LHCN-M2 (cell line): ENCODE measurements at regions not wholly inside any gene's neighbourhood (a gene's known extent, or its start where the extent isn't known, plus 50 kb on each side); places are given as distances from the start of the nearest gene placed in this dataset.

Experiments used
- DNase-seq: peaks from one replicate; pipeline ENCODE4 v3.0.0-alpha.2; 2012; ENCODE audit warnings: low read depth

GRCh38 chr2:19300961-19301360 lies 57.5 kb downstream of the OSR1 start:
- DNase-seq, result no peak

DNA sequence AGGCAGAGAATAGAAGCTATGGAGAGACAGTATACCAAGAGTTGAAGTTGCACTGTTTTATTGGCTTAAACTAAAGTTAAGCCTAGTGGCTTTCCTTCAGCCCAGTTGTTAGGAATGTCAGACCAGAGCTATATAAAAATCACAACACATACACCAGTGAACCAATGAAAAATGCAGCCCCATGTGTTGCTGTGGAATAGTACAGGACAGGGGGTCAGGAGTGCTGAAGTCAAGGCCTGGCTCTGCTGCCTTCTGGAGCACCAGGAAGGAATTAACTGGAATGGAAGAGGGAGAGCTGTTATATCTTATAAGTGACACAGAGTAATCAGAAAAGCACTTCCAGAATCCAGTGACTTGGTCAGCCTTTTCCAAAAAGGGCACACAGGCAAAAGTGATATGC lies 58.9 kb downstream of the OSR1 start:
- DNase-seq, result no peak

DNA sequence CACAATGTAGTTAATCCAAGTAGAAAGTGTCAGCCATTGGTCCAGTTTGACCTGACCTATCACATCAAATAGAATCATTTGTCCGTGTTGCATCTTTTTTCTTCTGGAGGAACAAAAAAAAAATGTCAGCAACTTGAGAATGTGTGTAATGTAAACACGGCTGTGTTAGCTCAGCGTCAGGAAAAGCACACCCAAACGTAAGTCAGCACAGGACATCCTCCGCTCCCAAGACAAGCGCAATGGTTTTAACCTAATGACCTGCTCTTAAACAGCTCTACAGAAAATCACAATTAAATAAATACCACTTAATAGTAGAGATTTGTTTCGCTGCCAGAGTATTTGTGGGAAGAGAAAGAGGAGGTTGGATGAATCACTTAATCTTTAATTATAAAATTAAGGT lies 59.4 kb downstream of the OSR1 start:
- no peak for DNase-seq

DNA sequence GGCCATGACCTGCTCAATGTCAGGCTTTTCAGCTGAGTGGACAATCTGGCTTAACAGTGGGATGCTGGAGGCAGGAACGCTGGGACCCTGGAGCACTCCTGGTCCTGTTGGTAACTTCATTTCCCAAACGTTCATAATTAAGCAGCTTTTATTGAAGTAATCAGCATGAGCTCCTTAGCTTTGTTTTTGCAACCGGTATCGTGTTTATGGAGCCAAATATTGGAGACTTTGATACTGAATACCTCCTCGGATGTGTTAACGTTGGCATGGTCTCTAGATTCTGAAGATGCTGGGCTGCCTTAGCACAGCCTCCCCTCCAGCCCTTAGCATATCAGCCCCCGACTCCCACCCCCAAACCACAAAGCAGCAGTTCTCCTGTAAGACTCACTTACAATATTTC lies 60.7 kb downstream of the OSR1 start:
- DNase-seq, result no peak

- no peak for DNase-seq
Observed at GRCh38 chr2:19295998-19296502, 62.4 kb downstream of the OSR1 start.

- DNase-seq, result peak; percentile 14
Observed at GRCh38 chr2:19292007-19292406, 66.4 kb downstream of the OSR1 start.

GRCh38 chr2:19288291-19288690 lies 70.1 kb downstream of the OSR1 start:
- no peak for DNase-seq

- DNase-seq, result no peak
Observed at GRCh38 chr2:19287324-19287723, 71.1 kb downstream of the OSR1 start.

GRCh38 chr2:19282305-19282704 lies 76.1 kb downstream of the OSR1 start:
- no peak for DNase-seq

DNA sequence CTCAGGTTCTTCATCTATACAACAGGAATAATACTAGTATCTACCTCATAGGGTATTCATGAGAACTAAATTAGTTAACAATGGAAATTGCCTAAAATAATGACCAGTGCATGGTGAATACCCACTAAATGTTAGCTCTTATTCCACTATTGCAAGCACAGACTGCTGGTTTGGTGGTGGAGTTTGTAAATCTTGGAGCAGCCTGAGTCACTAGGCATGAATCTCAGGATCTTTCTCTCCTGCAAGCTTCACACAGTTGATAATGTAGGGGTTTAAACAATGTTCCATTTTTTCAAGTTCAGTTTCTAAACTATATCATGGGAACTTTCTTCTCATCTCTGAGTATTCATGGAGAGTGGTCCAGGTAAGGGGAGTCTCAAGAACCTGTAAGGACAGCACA lies 84.0 kb downstream of the OSR1 start:
- DNase-seq, result no peak

- no peak for DNase-seq
Observed at GRCh38 chr2:19272941-19273470, 85.4 kb downstream of the OSR1 start.

- no peak for DNase-seq
Observed at GRCh38 chr2:19272039-19272438, 86.4 kb downstream of the OSR1 start.

- DNase-seq, result no peak
Observed at GRCh38 chr2:19264852-19265251, 93.6 kb downstream of the OSR1 start.

DNA sequence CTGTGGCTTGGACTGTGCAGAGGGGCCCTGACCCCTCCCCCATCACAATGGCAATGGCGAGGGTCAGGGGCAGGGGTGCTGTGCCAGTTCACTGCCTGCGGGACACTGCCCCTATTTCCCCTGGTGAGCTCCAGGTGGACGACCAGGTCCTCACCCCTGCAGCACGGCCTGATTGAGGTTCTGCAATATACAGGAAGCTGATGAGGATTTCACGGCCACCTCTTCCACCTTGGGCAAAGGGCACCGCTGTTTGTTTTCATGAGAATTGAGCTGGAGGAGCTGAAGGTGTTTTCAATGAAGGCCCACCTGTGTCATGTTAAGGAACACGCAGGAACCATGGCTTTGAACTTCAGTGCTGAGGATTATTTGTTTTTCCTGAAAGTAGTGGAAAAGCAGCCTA lies 96.3 kb downstream of the OSR1 start:
- no peak for DNase-seq

- DNase-seq, result no peak
Observed at GRCh38 chr2:19261061-19261460, 97.4 kb downstream of the OSR1 start.

GRCh38 chr2:19256121-19256601 lies 102.3 kb downstream of the OSR1 start:
- peak; percentile 98 for DNase-seq

GRCh38 chr2:19255481-19255880 lies 102.9 kb downstream of the OSR1 start:
- DNase-seq, result peak; percentile 10

DNA sequence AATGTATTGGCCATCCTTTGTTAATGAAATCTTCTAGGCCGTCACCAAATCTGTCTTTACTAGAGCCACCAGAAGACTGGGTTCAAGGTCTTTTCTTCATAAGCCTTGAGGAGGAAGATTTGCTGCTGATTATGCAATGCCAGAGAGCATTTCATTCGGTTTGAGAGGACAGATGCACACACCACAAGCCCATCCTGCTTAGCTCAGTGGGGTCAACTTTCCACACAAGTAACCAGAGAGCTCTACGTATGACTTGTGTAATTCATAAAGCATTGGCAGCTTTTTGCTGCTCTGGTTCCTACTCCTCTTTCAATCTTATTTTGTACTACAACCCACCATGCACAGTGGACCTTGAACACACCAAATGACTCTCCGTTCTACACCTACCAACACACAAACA lies 106.9 kb downstream of the OSR1 start:
- DNase-seq, result peak; percentile 71

GRCh38 chr2:19250906-19251305 lies 107.5 kb downstream of the OSR1 start:
- DNase-seq, result no peak

DNA sequence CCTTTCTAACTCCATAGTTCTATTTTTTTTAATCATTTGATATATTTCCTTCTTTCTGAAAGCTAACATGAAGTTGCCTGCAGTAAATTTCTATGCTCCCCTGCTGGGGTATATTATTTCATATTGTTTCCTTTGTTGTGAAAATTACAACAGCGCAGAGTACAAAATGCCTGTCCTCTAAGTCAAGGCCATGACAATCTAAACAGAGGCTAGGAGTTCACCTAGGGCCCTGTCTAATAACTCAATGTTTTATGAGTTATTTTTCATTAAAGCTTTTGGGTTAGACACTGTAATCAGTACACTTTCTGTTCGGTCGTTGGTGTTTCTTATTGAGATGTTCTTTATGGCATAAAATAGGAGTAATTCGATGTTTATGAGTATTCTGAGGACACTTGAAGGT lies 111.2 kb downstream of the OSR1 start:
- DNase-seq, result no peak

DNA sequence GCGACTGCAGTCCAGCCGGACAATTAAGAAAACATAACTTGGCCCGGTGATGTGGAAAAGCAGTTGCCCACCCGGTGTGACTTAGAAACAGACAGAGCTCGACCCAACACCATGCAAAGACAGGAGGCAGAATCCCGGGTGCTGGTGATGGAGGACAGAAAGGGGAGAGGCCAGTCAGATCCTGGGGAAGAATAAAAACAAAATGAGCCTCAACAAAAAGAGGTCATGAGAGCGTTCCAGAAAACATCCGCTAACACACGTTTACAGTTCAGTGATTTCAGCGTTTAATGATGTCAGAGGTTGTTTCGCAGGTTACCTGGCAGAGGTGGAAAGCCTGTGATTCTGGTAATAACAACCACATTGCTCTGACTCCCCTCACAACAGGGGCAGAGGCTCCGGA lies 111.9 kb downstream of the OSR1 start:
- DNase-seq, result no peak

- peak; percentile 26 for DNase-seq
Observed at GRCh38 chr2:19244460-19245363, 113.7 kb downstream of the OSR1 start.

DNA sequence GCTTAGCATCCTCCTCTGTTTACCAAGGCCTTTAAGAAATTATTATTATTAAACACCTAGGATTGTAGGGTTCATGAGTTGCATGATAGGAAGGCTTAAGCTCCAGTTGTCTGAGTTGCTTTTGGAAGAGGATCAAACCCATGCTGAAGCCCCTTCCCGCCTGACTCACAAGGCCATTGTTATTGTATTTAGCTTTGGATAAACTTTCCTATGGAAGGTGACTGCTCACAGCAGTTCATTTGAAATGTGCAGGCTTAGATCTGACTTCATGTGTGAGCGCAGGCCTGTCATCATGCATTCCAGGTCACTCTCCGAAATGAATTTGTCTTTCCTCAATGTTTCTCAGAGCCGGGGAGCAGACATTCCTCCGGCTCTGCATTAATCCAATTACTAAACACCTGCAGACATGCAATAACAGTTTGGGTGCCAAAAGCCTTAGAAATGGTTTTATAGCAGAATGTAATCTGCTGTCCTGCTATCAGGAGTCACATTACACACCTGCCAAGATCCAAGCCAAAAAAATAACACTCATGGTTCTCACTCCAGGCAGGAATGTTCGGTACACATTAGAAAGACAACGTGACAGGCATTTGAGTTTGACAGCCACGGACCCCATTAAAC lies 119.9 kb downstream of the OSR1 start:
- no peak for DNase-seq
